ENCODE measurements at regions not wholly inside any gene's neighbourhood (a gene's known extent, or its start where the extent isn't known, plus 50 kb on each side); places are given as distances from the start of the nearest gene placed in this dataset.

DNA sequence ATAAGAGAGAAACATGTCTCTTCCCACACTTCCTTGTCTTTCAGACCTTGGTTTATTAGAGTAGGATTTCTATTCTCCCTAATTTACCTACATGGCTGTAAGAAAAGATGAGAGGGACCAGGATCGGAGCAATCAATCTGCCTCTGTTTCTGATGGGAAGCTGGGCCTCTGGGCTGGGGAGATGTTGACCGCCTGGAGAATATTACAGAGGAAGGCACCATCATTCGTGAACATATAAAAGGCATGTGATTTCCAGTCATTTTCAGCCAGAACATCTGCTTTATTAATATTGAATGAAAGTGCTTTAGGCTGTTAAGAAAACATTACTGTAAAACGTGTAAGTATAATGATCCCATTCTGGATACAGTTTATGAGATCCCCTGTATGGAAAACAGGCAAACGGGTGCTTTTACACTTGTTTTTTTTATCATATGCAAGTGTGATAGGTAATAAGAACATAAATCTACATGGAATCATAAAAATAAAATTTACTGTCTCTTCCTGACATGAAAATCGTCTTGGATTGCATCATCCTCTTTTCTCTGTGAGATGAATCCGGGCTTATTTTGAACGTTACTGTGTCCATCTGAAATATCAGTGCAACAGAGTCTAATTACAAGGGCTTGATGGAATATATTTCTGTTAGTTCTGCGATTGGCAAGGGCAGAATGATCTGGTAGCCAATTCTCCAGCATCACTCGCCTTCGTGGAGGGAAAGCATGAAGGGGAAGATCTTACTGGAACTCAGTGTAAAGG is 94.5 kb upstream of the BAIAP2L1 start:
- Histone ChIP-seq H3K36me3 (ENCODE audit: low read depth) (no peaks in the 10 kb centered on the region), H3K27ac (ENCODE audit: poor library complexity, severe bottlenecking) (no peak overlapping the region), H3K9me3 (ENCODE audit: severe bottlenecking) (no peaks in the 10 kb centered on the region), H3K4me1 (ENCODE audit: insufficient read depth, poor library complexity, severe bottlenecking) (no peaks in the 10 kb centered on the region), H3K27me3 (ENCODE audit: insufficient read depth, poor library complexity, severe bottlenecking) (no peaks in the 10 kb centered on the region), H3K4me3 (ENCODE audit: severe bottlenecking) (no peak overlapping the region)
- TF ChIP-seq, protein P1, sequence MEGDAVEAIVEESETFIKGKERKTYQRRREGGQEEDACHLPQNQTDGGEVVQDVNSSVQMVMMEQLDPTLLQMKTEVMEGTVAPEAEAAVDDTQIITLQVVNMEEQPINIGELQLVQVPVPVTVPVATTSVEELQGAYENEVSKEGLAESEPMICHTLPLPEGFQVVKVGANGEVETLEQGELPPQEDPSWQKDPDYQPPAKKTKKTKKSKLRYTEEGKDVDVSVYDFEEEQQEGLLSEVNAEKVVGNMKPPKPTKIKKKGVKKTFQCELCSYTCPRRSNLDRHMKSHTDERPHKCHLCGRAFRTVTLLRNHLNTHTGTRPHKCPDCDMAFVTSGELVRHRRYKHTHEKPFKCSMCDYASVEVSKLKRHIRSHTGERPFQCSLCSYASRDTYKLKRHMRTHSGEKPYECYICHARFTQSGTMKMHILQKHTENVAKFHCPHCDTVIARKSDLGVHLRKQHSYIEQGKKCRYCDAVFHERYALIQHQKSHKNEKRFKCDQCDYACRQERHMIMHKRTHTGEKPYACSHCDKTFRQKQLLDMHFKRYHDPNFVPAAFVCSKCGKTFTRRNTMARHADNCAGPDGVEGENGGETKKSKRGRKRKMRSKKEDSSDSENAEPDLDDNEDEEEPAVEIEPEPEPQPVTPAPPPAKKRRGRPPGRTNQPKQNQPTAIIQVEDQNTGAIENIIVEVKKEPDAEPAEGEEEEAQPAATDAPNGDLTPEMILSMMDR (IDR thresholded peaks at IDR 0.05; ENCODE audit: poor library complexity, severe bottlenecking) = no peak
- DNase-seq (ENCODE audit: low spot score) = no peak
- ATAC-seq (ENCODE audit: low read depth) = no peak

DNA sequence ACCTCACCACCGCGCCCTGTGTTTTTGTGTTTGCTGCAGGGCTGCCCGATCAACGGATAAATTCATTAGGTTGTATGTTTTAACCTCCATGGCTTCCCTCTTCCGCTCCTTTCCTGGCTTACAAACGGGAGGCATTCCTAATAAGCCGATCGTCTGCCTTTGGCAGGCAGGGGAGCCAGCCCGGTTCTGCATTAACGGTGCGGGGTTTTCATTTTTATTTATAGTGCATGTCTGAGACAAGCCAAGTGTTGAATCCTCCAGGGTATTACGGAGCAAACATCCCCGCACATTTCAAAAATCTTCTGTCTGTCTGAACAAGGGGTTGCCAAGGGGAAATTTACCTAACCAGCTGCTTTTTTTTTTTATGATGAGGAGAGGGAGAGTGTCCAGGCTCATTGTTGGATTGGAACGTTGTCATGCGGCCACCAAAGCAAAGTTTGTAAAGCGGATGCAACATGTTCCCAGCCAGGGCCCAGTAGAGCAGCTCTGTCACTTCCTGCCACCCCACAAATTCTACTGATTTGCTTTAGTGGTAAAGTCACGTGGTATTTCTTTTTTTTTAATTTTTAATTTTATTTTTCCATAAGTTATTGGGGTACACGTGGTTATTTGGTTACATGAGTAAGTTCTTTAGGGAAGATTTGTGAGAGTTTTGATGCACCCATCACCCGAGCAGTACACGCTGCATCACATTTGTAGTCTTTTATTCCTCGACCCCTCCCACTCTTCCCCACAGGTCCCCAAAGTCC is 92.3 kb upstream of the BAIAP2L1 start:
- DNase-seq (ENCODE audit: low spot score) (no peak), ATAC-seq (ENCODE audit: low read depth) (no peak)
- no peak overlapping the region for H3K27ac ChIP-seq (ENCODE audit: poor library complexity, severe bottlenecking)
- no peaks in the 10 kb centered on the region for H3K9me3 ChIP-seq (ENCODE audit: severe bottlenecking)
- no peaks in the 10 kb centered on the region for H3K27me3 ChIP-seq (ENCODE audit: insufficient read depth, poor library complexity, severe bottlenecking)
- H3K4me3 ChIP-seq (ENCODE audit: severe bottlenecking) = no peak overlapping the region
- no peaks in the 10 kb centered on the region for H3K4me1 ChIP-seq (ENCODE audit: insufficient read depth, poor library complexity, severe bottlenecking)
- no peaks in the 10 kb centered on the region for H3K36me3 ChIP-seq (ENCODE audit: low read depth)
- TF ChIP-seq, protein P1 (IDR thresholded peaks at IDR 0.05; ENCODE audit: poor library complexity, severe bottlenecking) = no peak

DNA sequence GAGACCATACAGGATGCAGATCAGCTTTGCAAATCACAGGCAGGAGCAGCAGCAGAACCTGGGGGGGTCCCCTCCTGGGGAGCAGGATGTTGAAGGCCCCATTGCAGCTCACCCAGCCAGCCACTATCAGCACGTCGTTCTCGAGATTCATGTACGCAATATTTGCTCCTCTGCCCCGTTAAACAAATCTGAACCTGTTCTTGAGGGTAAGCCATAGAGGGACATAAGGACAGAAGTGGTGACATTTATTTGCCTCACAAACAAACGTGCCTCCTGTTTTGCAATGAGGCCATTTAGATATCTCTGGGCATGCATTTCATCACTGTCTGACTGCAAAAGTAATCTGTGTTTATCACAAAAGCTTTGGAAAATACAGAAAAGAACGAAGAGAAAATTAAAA is 87.3 kb upstream of the BAIAP2L1 start:
- no peak overlapping the region for H3K4me3 ChIP-seq (ENCODE audit: severe bottlenecking)
- no peaks in the 10 kb centered on the region for H3K27me3 ChIP-seq (ENCODE audit: insufficient read depth, poor library complexity, severe bottlenecking)
- no peaks in the 10 kb centered on the region for H3K4me1 ChIP-seq (ENCODE audit: insufficient read depth, poor library complexity, severe bottlenecking)
- DNase-seq (ENCODE audit: low spot score) (no peak), ATAC-seq (ENCODE audit: low read depth) (no peak)
- TF ChIP-seq, protein P1 (IDR thresholded peaks at IDR 0.05; ENCODE audit: poor library complexity, severe bottlenecking) = no peak
- no peak overlapping the region for H3K27ac ChIP-seq (ENCODE audit: poor library complexity, severe bottlenecking)
- H3K36me3 ChIP-seq (ENCODE audit: low read depth) = no peaks in the 10 kb centered on the region
- H3K9me3 ChIP-seq (ENCODE audit: severe bottlenecking) = no peaks in the 10 kb centered on the region

DNA sequence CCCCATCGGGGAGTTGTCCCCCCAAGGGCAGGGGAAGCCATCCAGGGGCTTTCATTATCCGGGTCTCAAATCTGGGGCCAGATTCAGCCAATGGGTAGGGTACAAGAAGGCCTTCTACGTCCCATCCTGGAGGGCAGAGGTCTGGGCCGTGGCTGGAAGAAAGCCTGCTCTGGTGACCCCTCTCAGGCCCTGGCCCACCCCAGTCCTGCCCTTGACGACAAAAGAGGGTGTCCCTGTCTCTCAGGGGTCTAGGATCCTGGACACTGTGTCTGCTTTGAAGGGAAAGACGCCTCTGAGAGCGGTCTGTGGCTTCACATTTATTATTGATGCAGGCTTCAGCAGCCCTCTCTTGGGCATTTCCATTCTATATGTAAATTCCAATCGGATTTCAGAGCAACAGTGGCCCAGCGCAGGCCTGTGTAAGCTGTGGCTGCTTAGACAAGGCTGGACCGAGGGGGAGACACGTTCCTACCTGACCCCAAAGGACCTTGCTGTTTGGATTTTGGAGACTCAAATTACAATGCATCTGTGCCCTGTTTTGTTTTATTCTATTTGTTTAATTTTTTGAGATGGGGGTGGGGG is 83.2 kb upstream of the BAIAP2L1 start:
- Histone ChIP-seq H3K9me3 (ENCODE audit: severe bottlenecking) (no peaks in the 10 kb centered on the region), H3K27me3 (ENCODE audit: insufficient read depth, poor library complexity, severe bottlenecking) (no peaks in the 10 kb centered on the region), H3K27ac (ENCODE audit: poor library complexity, severe bottlenecking) (no peak overlapping the region), H3K4me3 (ENCODE audit: severe bottlenecking) (no peak overlapping the region), H3K36me3 (ENCODE audit: low read depth) (no peaks in the 10 kb centered on the region), H3K4me1 (ENCODE audit: insufficient read depth, poor library complexity, severe bottlenecking) (no peaks in the 10 kb centered on the region)
- no peak for DNase-seq (ENCODE audit: low spot score)
- ATAC-seq (ENCODE audit: low read depth) = no peak
- TF ChIP-seq, protein P1 (IDR thresholded peaks at IDR 0.05; ENCODE audit: poor library complexity, severe bottlenecking) = no peak

Measured in RWPE2 (cell line).